VCaP (cell line): ENCODE measurements at regions not wholly inside any gene's neighbourhood (a gene's known extent, or its start where the extent isn't known, plus 50 kb on each side); places are given as distances from the start of the nearest gene placed in this dataset.

ENCODE experiments used
- H3K27ac ChIP-seq: fragments of 450-650 bp; 2 replicates; pipeline ENCODE4 v1.5.1; 2017
- TF ChIP-seq, protein P1 (sequence below): fragments of 450-650 bp; conservative IDR thresholded peaks from 2 replicates; pipeline ENCODE4 v1.5.1; 2017; ENCODE audit warnings: mild to moderate bottlenecking, moderate library complexity

DNA sequence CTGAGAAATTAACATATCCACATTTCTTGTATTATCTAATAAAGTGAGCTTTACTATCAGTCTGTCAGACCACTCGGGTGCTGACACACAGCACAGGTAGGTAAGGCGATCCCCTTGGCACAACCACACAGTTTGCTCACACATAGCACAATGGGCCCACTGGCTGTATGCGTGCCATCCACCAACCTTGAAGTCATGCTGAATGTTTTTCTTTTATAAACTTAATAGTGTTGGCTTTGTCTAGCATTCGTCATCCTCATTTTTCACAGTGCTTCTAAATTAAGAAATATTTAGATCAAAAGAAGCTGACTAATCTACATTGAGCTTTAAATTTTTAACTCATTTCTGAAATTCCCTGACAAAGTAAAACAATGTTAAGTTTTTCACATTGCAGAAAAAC, 50.0 kb upstream of the PAPOLG start:
- H3K27ac ChIP-seq = no peak overlapping the region
- TF ChIP-seq, protein P1, sequence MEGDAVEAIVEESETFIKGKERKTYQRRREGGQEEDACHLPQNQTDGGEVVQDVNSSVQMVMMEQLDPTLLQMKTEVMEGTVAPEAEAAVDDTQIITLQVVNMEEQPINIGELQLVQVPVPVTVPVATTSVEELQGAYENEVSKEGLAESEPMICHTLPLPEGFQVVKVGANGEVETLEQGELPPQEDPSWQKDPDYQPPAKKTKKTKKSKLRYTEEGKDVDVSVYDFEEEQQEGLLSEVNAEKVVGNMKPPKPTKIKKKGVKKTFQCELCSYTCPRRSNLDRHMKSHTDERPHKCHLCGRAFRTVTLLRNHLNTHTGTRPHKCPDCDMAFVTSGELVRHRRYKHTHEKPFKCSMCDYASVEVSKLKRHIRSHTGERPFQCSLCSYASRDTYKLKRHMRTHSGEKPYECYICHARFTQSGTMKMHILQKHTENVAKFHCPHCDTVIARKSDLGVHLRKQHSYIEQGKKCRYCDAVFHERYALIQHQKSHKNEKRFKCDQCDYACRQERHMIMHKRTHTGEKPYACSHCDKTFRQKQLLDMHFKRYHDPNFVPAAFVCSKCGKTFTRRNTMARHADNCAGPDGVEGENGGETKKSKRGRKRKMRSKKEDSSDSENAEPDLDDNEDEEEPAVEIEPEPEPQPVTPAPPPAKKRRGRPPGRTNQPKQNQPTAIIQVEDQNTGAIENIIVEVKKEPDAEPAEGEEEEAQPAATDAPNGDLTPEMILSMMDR = no peak
